ENCODE measurements at regions not wholly inside any gene's neighbourhood (a gene's known extent, or its start where the extent isn't known, plus 50 kb on each side); places are given as distances from the start of the nearest gene placed in this dataset.

- peaks cover 7% of the 10 kb centered on the region for H3K36me3 ChIP-seq (ENCODE audit: control insufficient read depth, insufficient read depth, low read length)
- H3K27ac ChIP-seq (ENCODE audit: insufficient read depth, low read length), result peak overlapping the region; percentile 94
- peaks cover 75% of the 10 kb centered on the region for H3K79me2 ChIP-seq (ENCODE audit: control insufficient read depth, insufficient read depth, low read length)
- H2AFZ ChIP-seq (ENCODE audit: low read length), result no peak overlapping the region
- peaks cover 47% of the 10 kb centered on the region for H3K4me1 ChIP-seq (ENCODE audit: control insufficient read depth, extremely low read depth, insufficient read depth, low read length)
- DNase-seq (ENCODE audit: low read depth in 2 of 2), result no peak
- no peaks in the 10 kb centered on the region for H3K27me3 ChIP-seq (ENCODE audit: control insufficient read depth, insufficient read depth, low read length)
- H3K4me2 ChIP-seq (ENCODE audit: extremely low read depth, insufficient read depth, low read length), result no peak overlapping the region
- H4K20me1 ChIP-seq (ENCODE audit: control insufficient read depth, extremely low read depth, insufficient read depth, low read length), result no peaks in the 10 kb centered on the region
- H3K9me3 ChIP-seq (ENCODE audit: control insufficient read depth, insufficient read depth, low read depth, low read length), result no peaks in the 10 kb centered on the region
- no peak for TF ChIP-seq CTCF (conservative IDR thresholded peaks at IDR 0.05 in 1 of 2, IDR thresholded peaks at IDR 0.05 in 1 of 2; ENCODE audit: low read depth in 1 of 2, low read length in 2 of 2)
- H3K4me3 ChIP-seq (replicated peaks in 1 of 4; ENCODE audit: control extremely low read depth in 1 of 4, insufficient read depth in 1 of 4, low read depth in 3 of 4, low read length in 4 of 4), result no peak overlapping the region
- H3K9ac ChIP-seq (ENCODE audit: insufficient read depth, low read length), result no peak overlapping the region
Observed at GRCh38 chr3:42037318-42037945, 53.7 kb upstream of the TRAK1 start.

- no peaks in the 10 kb centered on the region for H3K9me3 ChIP-seq (ENCODE audit: control insufficient read depth, insufficient read depth, low read depth, low read length)
- peak overlapping the region; percentile 94 for H3K27ac ChIP-seq (ENCODE audit: insufficient read depth, low read length)
- peak overlapping the region; percentile 58 for H3K4me2 ChIP-seq (ENCODE audit: extremely low read depth, insufficient read depth, low read length)
- peaks cover 57% of the 10 kb centered on the region for H3K4me1 ChIP-seq (ENCODE audit: control insufficient read depth, extremely low read depth, insufficient read depth, low read length)
- peak; percentile 94 to 96 for DNase-seq (ENCODE audit: low read depth in 2 of 2)
- H3K9ac ChIP-seq (ENCODE audit: insufficient read depth, low read length), result no peak overlapping the region
- no peak overlapping the region for H2AFZ ChIP-seq (ENCODE audit: low read length)
- no peaks in the 10 kb centered on the region for H3K27me3 ChIP-seq (ENCODE audit: control insufficient read depth, insufficient read depth, low read length)
- TF ChIP-seq CTCF (conservative IDR thresholded peaks at IDR 0.05 in 1 of 2, IDR thresholded peaks at IDR 0.05 in 1 of 2; ENCODE audit: low read depth in 1 of 2, low read length in 2 of 2), result no peak
- no peak for TF ChIP-seq EZH2 (IDR thresholded peaks at IDR 0.05; ENCODE audit: low read length, missing control alignments)
- no peaks in the 10 kb centered on the region for H4K20me1 ChIP-seq (ENCODE audit: control insufficient read depth, extremely low read depth, insufficient read depth, low read length)
- H3K36me3 ChIP-seq (ENCODE audit: control insufficient read depth, insufficient read depth, low read length), result peaks cover 7% of the 10 kb centered on the region
- H3K79me2 ChIP-seq (ENCODE audit: control insufficient read depth, insufficient read depth, low read length), result peaks cover 73% of the 10 kb centered on the region
- H3K4me3 ChIP-seq (replicated peaks in 1 of 4; ENCODE audit: control extremely low read depth in 1 of 4, insufficient read depth in 1 of 4, low read depth in 3 of 4, low read length in 4 of 4), result no peak overlapping the region
Observed at GRCh38 chr3:42036483-42036823, 54.7 kb upstream of the TRAK1 start.

- DNase-seq (ENCODE audit: low read depth in 2 of 2), result no peak
- Histone ChIP-seq H3K4me3 (replicated peaks in 1 of 4; ENCODE audit: control extremely low read depth in 1 of 4, insufficient read depth in 1 of 4, low read depth in 3 of 4, low read length in 4 of 4) (no peak overlapping the region), H3K4me1 (ENCODE audit: control insufficient read depth, extremely low read depth, insufficient read depth, low read length) (peaks cover 58% of the 10 kb centered on the region), H3K9me3 (ENCODE audit: control insufficient read depth, insufficient read depth, low read depth, low read length) (no peaks in the 10 kb centered on the region), H3K9ac (ENCODE audit: insufficient read depth, low read length) (peak overlapping the region; percentile 52), H2AFZ (ENCODE audit: low read length) (no peak overlapping the region), H3K79me2 (ENCODE audit: control insufficient read depth, insufficient read depth, low read length) (peaks cover 71% of the 10 kb centered on the region), H3K27ac (ENCODE audit: insufficient read depth, low read length) (peak overlapping the region; percentile 94), H3K27me3 (ENCODE audit: control insufficient read depth, insufficient read depth, low read length) (no peaks in the 10 kb centered on the region), H3K4me2 (ENCODE audit: extremely low read depth, insufficient read depth, low read length) (peak overlapping the region; percentile 58), H4K20me1 (ENCODE audit: control insufficient read depth, extremely low read depth, insufficient read depth, low read length) (no peaks in the 10 kb centered on the region), H3K36me3 (ENCODE audit: control insufficient read depth, insufficient read depth, low read length) (peaks cover 7% of the 10 kb centered on the region)
- TF ChIP-seq CTCF (conservative IDR thresholded peaks at IDR 0.05 in 1 of 2, IDR thresholded peaks at IDR 0.05 in 1 of 2; ENCODE audit: low read depth in 1 of 2, low read length in 2 of 2) (no peak), EZH2 (IDR thresholded peaks at IDR 0.05; ENCODE audit: low read length, missing control alignments) (no peak)
Observed at GRCh38 chr3:42035816-42036482, 55.2 kb upstream of the TRAK1 start.
